NCI-H345 treated with DMSO at 0.1 percent for 48 hours (cell line): ENCODE measurements at regions not wholly inside any gene's neighbourhood (a gene's known extent, or its start where the extent isn't known, plus 50 kb on each side); places are given as distances from the start of the nearest gene placed in this dataset.
"Not testable (repeated sequence)": the region's sequence is repeated elsewhere in the genome, so short reads cannot be mapped to it uniquely, and the experiment has no call there.

Experiments used
- DNase-seq: peaks from one replicate; lab custom pipeline; 2025; ENCODE audit not compliant: unreplicated experiment; lab: John Stamatoyannopoulos, UW

DNA sequence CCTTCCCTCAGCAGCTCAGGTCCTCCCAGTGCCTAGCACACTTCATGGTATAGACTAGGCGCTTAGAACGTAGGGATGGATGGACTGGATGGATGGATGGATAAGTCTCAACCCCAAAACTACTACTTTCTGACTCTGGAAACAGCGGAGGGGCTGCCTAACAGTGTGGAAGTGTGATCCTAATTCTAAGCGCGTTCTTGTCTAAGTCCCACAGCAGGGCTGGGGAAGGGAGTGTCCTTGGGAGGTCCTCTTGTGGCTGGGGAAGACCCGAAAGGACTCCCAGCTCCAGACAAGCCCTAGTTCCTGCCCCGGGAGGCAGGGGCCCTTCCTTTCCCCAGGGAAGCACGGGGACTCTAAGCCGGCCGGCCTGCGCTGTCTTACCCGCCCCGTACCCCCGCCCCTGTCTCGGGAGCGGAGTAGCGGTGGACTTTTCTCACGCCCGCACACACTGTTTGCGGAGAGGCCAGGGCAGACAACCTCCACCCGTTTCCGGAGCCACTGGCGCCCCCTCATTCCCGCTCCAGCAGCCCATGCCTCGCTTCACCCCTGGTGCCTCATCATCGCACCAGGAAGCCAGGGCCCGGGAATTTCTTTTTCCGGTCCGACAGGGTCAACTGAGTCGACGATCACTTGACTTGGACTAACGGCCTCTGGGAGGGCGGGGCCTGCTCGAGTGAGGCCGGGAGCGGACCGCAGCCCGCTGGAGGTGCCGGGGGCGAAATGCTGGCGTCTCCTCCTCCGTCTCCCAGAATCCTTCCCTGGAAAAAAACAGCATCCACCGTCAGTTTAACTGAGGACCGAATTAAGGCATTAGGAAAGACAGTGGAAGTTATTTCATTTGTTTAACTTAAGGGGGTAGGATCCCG is 133.3 kb downstream of the TBC1D2B start:
- DNase-seq: no peak

DNA sequence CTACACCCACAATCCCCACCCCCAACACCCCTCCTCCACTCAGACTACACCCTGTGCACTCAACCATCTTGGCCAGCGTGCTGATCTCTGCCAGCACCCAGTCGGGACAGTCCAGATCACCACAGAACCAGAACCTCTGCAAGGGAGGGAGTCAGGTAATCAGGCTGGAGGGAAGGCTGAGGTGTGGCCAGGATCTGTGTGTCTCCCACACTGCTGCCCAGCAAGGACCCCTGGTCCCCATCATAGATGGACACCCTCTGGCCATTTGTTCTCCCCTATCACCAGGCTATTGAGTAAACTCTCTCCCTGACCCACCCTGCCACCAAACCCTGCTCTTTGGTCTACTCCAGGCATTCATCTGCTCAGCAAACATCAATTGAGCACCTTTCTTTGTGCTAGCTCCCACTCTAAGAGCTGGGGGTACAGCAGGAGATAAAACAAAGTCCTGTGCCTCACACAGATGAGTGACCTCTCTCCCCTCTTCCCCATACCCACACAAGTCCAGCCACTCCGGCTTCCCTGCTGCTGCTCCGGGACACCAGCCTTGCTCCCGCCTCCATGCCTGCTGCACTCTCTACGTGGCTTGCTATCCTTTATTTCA is 134.8 kb downstream of the TBC1D2B start:
- no peak for DNase-seq

DNA sequence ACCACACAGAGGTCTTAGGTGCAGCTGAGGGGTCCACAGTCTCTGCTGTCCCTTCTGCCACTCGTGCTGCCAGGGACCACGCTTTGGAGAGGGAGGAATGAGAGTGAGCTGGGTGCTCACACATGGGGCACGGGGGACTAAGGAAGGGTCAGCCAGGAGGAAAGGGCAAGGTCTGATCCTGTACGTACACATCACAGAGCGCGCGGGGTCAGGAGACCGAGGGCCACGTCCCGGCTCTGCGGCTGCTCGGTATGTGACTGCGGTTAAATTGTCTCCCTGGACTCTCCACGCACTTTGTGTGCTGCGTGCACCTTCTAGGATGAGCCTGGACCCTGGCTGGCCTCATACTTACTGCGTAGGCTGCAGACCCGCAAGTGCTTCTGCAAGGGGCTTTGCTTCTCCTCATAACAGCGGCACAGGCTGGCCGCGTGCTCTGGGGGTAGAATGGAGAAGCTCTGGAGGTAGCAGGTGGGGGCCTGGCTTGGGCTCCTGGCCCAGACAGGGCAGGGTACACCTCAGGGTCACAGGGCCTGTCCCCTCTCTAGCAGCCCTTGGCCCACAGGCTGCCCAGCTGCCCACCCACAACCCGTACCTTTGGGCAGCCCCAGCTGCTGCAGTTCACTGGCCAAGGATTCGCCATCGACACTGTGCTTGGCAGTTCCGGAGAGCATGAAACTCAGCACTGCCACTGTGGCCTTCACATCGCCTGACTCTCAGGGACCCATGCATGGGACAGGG is 136.3 kb downstream of the TBC1D2B start:
- not testable (repeated sequence) for DNase-seq

DNA sequence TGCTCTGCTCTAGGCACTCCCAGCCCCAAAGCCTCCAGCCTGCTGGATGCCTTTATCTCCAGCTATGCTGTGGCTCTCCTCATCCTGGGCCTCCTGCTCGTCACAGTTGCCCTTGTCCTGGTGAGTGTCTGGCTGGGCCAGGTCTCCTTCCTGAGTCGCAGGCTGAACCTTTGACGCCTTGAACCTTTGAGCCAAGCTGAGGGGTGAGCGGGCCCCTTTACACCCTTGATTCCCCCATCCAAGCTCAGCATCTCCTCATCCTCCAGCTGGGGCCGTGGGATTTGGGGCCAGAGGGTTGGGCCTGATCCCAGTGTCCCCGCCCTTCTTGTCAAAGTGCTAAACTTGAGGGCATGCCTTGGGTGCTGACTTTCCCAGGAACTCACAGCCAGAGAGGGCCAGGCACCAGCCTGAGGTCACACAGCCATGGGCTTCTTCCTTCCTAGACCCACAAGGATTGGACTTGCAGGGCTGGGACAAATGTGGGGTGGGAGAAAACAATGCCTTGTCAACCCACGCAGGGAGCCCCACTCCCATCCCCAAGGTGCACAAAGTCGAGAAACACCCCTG is 137.0 kb downstream of the TBC1D2B start:
- no peak for DNase-seq

GRCh38 chr15:77939851-77940250 is 137.7 kb downstream of the TBC1D2B start:
- no peak for DNase-seq

DNA sequence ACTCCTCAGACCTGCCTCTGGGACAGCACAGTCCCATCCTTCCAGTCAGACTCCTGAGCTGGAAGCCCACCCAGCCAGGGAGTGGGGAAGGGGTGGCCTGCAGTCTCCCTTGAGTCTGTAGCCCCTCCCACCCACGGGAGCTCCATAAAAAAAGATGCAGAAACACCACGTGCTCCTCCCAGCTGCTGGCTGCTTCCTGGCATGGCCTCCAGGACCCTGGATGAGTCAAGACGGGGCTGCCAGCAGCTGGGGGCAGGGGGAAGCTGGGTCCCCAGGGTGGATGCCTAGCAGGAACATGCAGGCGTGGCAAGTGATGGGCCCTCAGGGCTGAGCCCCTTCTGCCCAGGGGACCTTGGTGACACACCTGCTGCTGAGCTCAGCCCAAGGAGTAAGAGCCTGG is 138.5 kb downstream of the TBC1D2B start:
- not testable (repeated sequence) for DNase-seq

DNA sequence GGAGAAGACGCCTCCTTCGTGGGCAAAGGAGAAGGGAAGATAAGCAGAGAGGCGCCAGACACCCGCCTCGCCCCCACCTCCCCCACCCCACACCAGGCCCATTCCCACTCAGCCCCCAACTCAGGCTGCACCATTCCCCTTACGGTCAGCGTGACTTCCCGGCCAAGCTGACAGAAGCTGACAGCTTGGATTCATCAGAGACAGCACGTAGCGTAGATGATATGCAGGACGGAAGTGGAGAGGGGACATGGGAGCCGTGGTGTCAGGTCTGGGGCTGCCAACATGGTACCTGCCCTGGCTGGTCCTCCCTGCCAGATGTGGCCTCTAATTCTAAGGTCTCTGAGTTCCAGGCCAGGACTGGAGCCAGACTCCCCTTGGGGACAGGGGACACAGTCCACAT is 139.0 kb downstream of the TBC1D2B start:
- not testable (repeated sequence) for DNase-seq

DNA sequence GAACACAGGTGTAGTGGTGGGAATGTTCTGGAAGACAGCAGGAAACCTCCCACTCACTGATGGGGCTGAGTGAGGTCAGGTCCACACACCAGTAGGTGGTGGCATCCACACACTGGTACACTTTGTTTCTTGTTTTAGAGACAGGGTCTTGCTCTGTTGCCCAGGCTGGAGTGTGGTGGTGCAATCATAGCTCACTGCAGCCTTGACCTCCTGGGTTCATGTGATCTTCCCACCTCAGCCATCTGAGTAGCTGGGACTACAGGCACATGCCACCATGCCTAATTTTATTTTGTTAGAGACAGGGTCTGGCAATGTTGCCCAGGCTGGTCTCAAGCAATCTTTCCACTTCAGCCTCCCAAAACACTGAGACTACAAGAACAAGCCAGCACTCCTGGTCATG is 140.9 kb downstream of the TBC1D2B start:
- not testable (repeated sequence) for DNase-seq

DNA sequence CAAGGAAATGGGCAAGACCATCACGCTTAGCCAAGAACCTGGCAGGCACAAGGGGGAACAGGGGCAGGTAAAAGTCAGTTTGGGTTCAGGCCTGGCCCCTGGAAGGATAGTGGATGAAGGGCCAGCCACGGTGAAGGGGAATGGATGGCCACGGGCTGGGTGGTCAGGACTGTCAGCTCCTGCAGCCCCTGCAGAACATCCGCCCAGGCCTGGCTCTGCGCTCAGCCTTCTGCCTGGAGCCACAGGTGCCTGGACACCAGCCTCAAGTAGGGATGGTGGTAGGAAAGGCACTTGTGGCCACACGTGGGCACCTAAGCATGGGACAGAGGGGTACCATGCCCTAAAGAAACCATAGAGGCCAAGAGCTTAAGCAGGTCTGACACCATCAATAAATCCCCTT is 143.0 kb downstream of the TBC1D2B start:
- not testable (repeated sequence) for DNase-seq

GRCh38 chr15:77930907-77931306 is 146.6 kb downstream of the TBC1D2B start:
- DNase-seq: not testable (repeated sequence)

DNA sequence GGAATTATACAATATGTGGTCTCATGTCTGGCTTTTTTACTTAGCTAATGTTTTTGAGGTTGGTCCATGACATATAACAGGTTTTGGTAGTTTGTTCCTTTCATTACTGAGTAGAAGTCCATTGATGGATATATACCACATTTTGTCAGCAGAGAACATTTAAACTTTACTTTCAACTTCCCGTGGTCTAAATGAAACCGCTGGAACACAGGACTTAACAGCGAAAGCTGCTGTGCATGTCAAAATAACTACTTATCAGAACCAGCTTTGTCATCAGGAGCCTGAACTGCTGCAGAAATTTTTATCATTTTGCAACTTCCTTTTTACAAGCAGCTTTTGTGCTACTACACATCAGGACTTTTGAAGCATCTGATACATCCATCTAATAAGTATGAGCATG is 147.0 kb downstream of the TBC1D2B start:
- not testable (repeated sequence) for DNase-seq

GRCh38 chr15:77926789-77927188 is 150.7 kb downstream of the TBC1D2B start:
- not testable (repeated sequence) for DNase-seq

DNA sequence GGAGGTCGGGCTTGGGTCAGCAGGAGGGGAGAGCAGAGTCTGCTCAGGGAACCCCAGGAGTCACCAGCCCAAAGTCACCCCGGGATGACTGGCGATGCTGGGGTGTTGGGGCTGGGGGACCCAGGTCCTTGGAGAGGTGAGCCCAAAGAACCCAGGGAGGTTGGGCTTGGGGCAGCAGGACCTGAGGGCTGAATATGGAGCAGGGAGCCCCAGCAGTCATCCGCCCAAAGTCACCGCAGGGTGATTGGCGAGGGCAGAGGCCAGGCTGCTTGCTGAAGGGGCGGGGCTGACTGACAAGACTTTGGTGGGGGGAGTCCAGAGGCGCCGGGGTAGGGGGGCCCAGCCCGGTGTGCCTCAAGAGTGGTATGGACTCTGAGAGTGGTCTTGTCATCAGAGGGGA is 151.2 kb downstream of the TBC1D2B start:
- DNase-seq: not testable (repeated sequence)

DNA sequence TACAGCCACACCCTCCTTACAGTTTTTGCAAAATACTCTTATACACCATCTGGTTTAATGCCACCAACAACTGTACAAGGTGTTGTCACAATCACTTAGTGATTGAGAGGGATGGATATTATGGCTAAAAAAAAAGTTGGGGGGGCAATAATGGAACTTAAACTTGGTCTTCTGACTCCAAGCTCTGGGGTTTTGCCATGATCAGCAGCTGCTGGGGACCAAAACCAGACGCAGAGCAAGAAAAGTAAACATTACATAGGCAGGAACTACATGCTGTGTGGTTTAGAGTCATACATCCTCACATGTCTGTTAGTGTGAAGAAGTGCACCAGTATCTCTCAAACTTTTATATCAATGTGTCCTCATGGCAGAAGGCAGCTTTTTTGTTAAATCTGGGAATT is 152.4 kb downstream of the TBC1D2B start:
- DNase-seq: not testable (repeated sequence)

- no peak for DNase-seq
These were observed 155.8 kb downstream of the TBC1D2B start for GRCh38 chr15:77921664-77922063.

DNA sequence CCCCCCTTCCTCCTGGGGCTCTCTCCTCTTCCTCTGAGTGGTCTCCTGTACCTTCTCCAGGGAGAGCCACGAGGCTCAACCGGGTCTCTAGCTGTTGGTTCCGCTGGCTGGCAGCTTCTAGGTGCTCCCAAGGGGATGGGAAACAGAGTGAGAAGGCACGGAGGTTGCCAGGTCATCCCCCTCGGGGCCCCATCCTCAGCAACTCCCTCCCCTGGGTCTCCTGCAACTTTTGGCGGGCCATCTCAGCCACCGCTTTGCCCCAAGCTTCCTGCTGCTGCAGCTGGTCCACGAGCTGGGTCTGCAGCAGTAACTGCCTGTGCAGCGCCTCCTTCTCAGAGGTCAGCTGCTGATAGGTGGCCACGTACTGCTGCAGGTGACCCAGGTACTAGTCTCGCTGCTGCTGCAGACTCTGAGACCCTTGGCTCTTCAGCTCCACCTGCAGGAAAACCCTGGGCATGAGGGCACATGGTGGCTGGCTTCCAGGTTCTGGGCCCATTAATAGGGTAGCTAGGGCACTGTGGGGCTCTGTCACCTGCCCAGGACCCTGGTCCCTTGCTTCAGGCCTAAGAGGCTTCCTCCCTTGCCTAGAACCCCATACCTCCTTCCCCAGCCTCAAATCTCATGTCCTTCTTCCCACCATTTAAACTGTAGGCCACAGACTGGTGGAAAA is 160.4 kb downstream of the TBC1D2B start:
- not testable (repeated sequence) for DNase-seq

GRCh38 chr15:77915961-77916330 is 161.6 kb downstream of the TBC1D2B start:
- DNase-seq: not testable (repeated sequence)

- DNase-seq: no peak
These were observed 162.1 kb downstream of the TBC1D2B start for GRCh38 chr15:77915261-77915960.

- not testable (repeated sequence) for DNase-seq
These were observed 163.0 kb downstream of the TBC1D2B start for GRCh38 chr15:77914531-77914930.
